Esophagus squamous epithelium (tissue), 5 donors: ENCODE measurements at regions not wholly inside any gene's neighbourhood (a gene's known extent, or its start where the extent isn't known, plus 50 kb on each side); places are given as distances from the start of the nearest gene placed in this dataset.

Source experiments
- DNase-seq: peaks from one replicate; lab custom pipeline; 2025; lab: John Stamatoyannopoulos, UW
- H3K27ac ChIP-seq, 4 donors: fragments of 200-600 bp; sonication (generic); one replicate each; pipeline ENCODE4 v1.5.1; 2016 to 2019; ENCODE audit warnings: mild to moderate bottlenecking in 1 of 4
- H3K27me3 ChIP-seq, 4 donors: fragments of 200-600 bp; sonication (generic); 1 replicate in 3 of 4; 2 replicates in 1 of 4; pipeline versions ENCODE4 v1.5.1 to v1.6.0; 2017 to 2021; ENCODE audit warnings: antibody characterized with exemption in 1 of 4
- H3K36me3 ChIP-seq, 3 donors: fragments of 200-600 bp; sonication (generic); one replicate each; pipeline ENCODE4 v1.5.1; 2016 to 2019
- H3K4me1 ChIP-seq, 3 donors: fragments of 200-600 bp; sonication (generic); one replicate each; pipeline ENCODE4 v1.5.1; 2017 to 2019
- H3K4me3 ChIP-seq, 4 donors: fragments of 200-600 bp; sonication (generic); 1 replicate in 3 of 4; 2 replicates in 1 of 4; pipeline ENCODE4 v1.5.1; 2016 to 2019; ENCODE audit warnings: mild to moderate bottlenecking in 2 of 4, moderate library complexity in 1 of 4
- H3K9me3 ChIP-seq, 3 donors: fragments of 200-600 bp; sonication (generic); one replicate each; pipeline ENCODE4 v1.5.1; 2016 to 2019
- POLR2A ChIP-seq, 4 donors: fragments of 450-650 bp; IDR thresholded peaks; one replicate each; pipeline ENCODE4 v1.6.1; 2017; ENCODE audit warnings: antibody characterized with exemption in 4 of 4, mild to moderate bottlenecking in 4 of 4, moderate library complexity in 3 of 4
- WGBS, 2 donors: methylation state at CpG; one replicate each; pipeline ENCODE4 v1.1.5; 2018; 5-methylcytosine and 5-hydroxymethylcytosine counted together
- intact Hi-C: fragments of 100-400 bp; cut with DNase I; formaldehyde crosslinking; loops from one replicate; pipeline ENCODE4 v1.15.0; 2022
- TF ChIP-seq, protein P1 (sequence below), 6 experiments: fragments of 450-650 bp in 4 of 6; fragments of 200-600 bp in 2 of 6; sonication (generic) in 2 of 6; IDR thresholded peaks; one replicate each; pipeline ENCODE4 v1.5.1; 2016 to 2019; ENCODE audit warnings: antibody characterized with exemption in 6 of 6, mild to moderate bottlenecking in 4 of 6, moderate library complexity in 4 of 6
- donor health status: DM: yes; HTN: yes; CAD: no.

DNA sequence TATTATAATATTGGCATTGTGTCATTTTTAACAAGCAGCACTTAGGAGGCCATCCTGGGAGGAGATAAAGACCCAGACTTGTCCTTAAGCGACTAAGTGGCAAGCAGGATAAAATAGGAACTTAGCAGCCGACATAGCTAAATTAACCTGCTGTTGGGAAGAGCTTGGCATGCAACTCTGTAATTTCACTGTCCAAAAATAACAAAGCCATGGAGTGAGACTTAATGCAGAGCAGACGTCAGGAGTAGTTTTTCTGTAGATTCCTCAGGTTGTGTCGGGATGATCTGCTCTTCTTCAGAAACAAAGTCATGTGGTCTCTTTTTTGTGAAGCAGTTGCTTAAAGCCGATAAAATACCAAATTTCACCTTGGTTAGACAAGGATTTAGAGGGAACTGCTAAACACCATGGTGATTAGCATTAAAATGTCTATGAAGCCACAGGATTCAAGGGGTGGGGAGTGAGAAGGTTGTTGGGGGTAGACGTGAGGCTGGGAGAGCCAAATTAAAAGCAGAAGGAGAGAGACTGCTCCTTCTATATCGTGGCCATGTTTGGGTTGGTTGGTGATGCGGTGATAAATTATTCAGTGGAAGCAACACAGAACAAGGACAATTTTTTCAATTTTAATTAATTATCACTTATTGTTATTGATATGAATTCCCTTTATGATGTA, 303.0 kb downstream of the CSNK1G3 start:
- no peak overlapping the region for H3K4me3 ChIP-seq
- H3K27me3 ChIP-seq, result no peaks in the 10 kb centered on the region
- TF ChIP-seq, protein P1, sequence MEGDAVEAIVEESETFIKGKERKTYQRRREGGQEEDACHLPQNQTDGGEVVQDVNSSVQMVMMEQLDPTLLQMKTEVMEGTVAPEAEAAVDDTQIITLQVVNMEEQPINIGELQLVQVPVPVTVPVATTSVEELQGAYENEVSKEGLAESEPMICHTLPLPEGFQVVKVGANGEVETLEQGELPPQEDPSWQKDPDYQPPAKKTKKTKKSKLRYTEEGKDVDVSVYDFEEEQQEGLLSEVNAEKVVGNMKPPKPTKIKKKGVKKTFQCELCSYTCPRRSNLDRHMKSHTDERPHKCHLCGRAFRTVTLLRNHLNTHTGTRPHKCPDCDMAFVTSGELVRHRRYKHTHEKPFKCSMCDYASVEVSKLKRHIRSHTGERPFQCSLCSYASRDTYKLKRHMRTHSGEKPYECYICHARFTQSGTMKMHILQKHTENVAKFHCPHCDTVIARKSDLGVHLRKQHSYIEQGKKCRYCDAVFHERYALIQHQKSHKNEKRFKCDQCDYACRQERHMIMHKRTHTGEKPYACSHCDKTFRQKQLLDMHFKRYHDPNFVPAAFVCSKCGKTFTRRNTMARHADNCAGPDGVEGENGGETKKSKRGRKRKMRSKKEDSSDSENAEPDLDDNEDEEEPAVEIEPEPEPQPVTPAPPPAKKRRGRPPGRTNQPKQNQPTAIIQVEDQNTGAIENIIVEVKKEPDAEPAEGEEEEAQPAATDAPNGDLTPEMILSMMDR (IDR thresholded peaks at IDR 0.05), result no peak
- TF ChIP-seq POLR2A (IDR thresholded peaks at IDR 0.05), result no peak
- 64 to 78% methylated on average over 8 of the region's 8 CpGs for WGBS, 2 donors
- H3K9me3 ChIP-seq, result no peaks in the 10 kb centered on the region
- peaks cover 0 to 38% (median 22%) of the 10 kb centered on the region in 3 donors for H3K4me1 ChIP-seq
- intact Hi-C loops, result no loop called here
- no peak overlapping the region for H3K27ac ChIP-seq
- no peaks in the 10 kb centered on the region for H3K36me3 ChIP-seq
- no peak for DNase-seq

GRCh38 chr5:123813937-123814624, 302.1 kb downstream of the CSNK1G3 start:
- peaks cover 0 to 47% (median 29%) of the 10 kb centered on the region in 3 donors for H3K4me1 ChIP-seq
- DNase-seq, result no peak

DNA sequence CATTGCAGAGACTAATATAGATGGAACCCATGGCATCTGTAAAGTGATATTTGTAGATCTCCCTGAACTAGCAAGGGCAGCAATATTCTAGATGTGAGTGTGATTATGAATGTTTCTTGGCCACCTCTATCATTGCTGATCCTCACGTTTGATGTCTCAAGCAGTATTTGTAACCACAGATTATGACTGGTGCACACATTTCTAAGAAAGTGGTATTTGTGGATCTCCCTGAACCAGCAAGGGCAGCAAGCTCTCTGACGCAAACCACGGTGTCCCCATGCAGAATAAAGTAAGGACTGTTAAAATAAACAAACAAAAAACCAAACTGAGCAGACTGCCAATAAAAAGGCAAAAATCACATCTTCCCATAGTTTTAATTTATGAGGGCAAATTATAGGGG, 301.3 kb downstream of the CSNK1G3 start:
- TF ChIP-seq, protein P1 (IDR thresholded peaks at IDR 0.05), result no peak
- TF ChIP-seq POLR2A (IDR thresholded peaks at IDR 0.05), result no peak
- no peaks in the 10 kb centered on the region for H3K9me3 ChIP-seq
- intact Hi-C loops, result no loop called here
- 67 to 88% methylated on average over 3 of the region's 3 CpGs for WGBS, 2 donors
- no peak overlapping the region for H3K27ac ChIP-seq
- peaks cover 0 to 55% (median 34%) of the 10 kb centered on the region in 3 donors for H3K4me1 ChIP-seq
- H3K36me3 ChIP-seq, result no peaks in the 10 kb centered on the region
- no peaks in the 10 kb centered on the region for H3K27me3 ChIP-seq
- no peak for DNase-seq
- no peak overlapping the region for H3K4me3 ChIP-seq

More at GRCh38 chr5:123813937-123814624, 302.1 kb downstream of the CSNK1G3 start:
- TF ChIP-seq, protein P1 (IDR thresholded peaks at IDR 0.05), result no peak
- no peak for TF ChIP-seq POLR2A (IDR thresholded peaks at IDR 0.05)
- Histone ChIP-seq H3K9me3 (no peaks in the 10 kb centered on the region), H3K27ac (peak overlapping the region in 3 of 4 donors; percentile 10 to 65 (median 28)), H3K4me3 (no peak overlapping the region), H3K36me3 (no peaks in the 10 kb centered on the region), H3K27me3 (no peaks in the 10 kb centered on the region)
- intact Hi-C loops, result no loop called here
- 35 to 38% methylated on average over 10 of the region's 10 CpGs for WGBS, 2 donors

DNA sequence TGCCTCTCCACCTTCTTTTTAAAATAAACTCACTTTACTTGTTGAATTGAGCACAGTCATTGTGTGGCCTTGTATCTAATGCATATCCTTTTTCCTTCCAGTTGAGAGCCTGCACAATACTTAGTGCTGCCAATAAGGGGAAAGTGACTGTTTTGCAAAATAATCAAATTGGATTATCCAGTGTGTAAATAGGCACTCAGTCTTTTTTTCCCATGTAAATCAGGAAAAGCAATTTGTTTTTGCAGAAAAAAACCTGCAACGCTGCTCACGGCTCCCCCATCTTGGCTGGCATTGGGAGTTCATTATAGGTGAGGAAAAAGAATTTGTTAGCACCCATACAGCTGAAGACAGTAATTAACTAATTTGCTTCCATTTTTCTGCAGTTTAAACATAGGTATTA, 299.9 kb downstream of the CSNK1G3 start:
- WGBS, 2 donors, result 82 to 93% methylated on average over 2 of the region's 2 CpGs
- intact Hi-C loops, result no loop called here

More for the DNA sequence above, 299.9 kb downstream of the CSNK1G3 start:
- Histone ChIP-seq H3K27ac (no peak overlapping the region), H3K9me3 (no peaks in the 10 kb centered on the region), H3K4me1 (peaks cover 0 to 69% (median 44%) of the 10 kb centered on the region in 3 donors), H3K4me3 (no peak overlapping the region), H3K27me3 (no peaks in the 10 kb centered on the region), H3K36me3 (no peaks in the 10 kb centered on the region)
- TF ChIP-seq, protein P1 (IDR thresholded peaks at IDR 0.05), result no peak
- TF ChIP-seq POLR2A (IDR thresholded peaks at IDR 0.05), result no peak
- DNase-seq, result no peak
